GM19043 (cell line): ENCODE measurements at regions not wholly inside any gene's neighbourhood (a gene's known extent, or its start where the extent isn't known, plus 50 kb on each side); places are given as distances from the start of the nearest gene placed in this dataset.

Source experiments
- ATAC-seq: cut with Tn5 transposase; IDR thresholded peaks from one replicate; pipeline ENCODE4 v1.9.1; 2021; ENCODE audit warnings: low read depth; ENCODE audit not compliant: unreplicated experiment

GRCh38 chr12:100738086-100738485 lies 56.5 kb upstream of the ANO4 start:
- ATAC-seq: no peak

GRCh38 chr12:100741084-100741711 lies 53.4 kb upstream of the ANO4 start:
- no peak for ATAC-seq

- ATAC-seq: no peak
These were observed 51.5 kb upstream of the ANO4 start for GRCh38 chr12:100743060-100743459.
